Ishikawa (cell line): ENCODE measurements at regions not wholly inside any gene's neighbourhood (a gene's known extent, or its start where the extent isn't known, plus 50 kb on each side); places are given as distances from the start of the nearest gene placed in this dataset.

Experiments used
- CEBPB ChIP-seq: IDR thresholded peaks from 2 replicates; pipeline ENCODE4 v1.6.1; 2012
- CREB1 ChIP-seq: IDR thresholded peaks from 2 replicates; pipeline ENCODE4 v1.6.1; 2012; ENCODE audit warnings: low read depth
- EGR1 ChIP-seq: IDR thresholded peaks from 2 replicates; pipeline ENCODE4 v1.6.1; 2012
- EP300 ChIP-seq: IDR thresholded peaks from 2 replicates; pipeline ENCODE4 v1.6.1; 2012; ENCODE audit warnings: borderline replicate concordance
- FOXM1 ChIP-seq: IDR thresholded peaks from 2 replicates; pipeline ENCODE4 v1.6.1; 2012; ENCODE audit warnings: low read depth, borderline replicate concordance
- MAX ChIP-seq: IDR thresholded peaks from 2 replicates; pipeline ENCODE4 v1.6.1; 2012
- NFIC ChIP-seq: IDR thresholded peaks from 2 replicates; pipeline ENCODE4 v1.6.1; 2012
- RAD21 ChIP-seq: IDR thresholded peaks from 2 replicates; pipeline ENCODE4 v1.6.1; 2012; ENCODE audit warnings: low read depth
- TAF1 ChIP-seq: IDR thresholded peaks from 2 replicates; pipeline ENCODE4 v1.6.1; 2012; ENCODE audit warnings: low read depth, mild to moderate bottlenecking
- TCF12 ChIP-seq: IDR thresholded peaks from 2 replicates; pipeline ENCODE4 v1.6.1; 2012; ENCODE audit warnings: low read depth
- TEAD4 ChIP-seq: IDR thresholded peaks from 2 replicates; pipeline ENCODE4 v1.6.1; 2012
- USF1 ChIP-seq: IDR thresholded peaks from 2 replicates; pipeline ENCODE4 v1.6.1; 2012
- YY1 ChIP-seq: IDR thresholded peaks from 2 replicates; pipeline ENCODE4 v1.6.1; 2012; ENCODE audit warnings: low read depth
- ZBTB7A ChIP-seq: IDR thresholded peaks from 2 replicates; pipeline ENCODE4 v1.6.1; 2012; ENCODE audit warnings: low read depth
- TF ChIP-seq, protein P1 (sequence below): IDR thresholded peaks from 2 replicates; pipeline ENCODE4 v1.6.1; 2012; ENCODE audit warnings: low read depth, mild to moderate bottlenecking

DNA sequence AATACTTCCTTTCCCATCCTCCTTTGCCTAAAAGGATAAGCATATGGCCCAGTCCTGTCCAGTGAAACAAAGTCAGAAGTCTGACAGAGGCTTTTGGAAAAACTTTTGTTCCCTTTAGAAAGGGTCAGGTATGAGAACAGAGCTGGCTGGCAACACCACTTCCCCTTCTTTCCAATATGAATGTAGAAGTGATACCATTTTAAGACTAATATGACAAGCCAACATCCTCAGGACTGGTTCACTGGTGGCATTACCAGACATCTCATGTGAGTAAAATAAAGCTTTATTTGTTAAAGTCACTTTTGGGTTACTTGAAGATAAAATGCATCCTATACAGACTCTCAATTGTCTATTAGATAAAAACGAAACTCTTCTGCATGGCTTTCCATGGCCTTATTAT is 83.6 kb upstream of the PTCHD1 start:
- no peak for TF ChIP-seq EP300
- TF ChIP-seq FOXM1: no peak
- TF ChIP-seq USF1: no peak
- TF ChIP-seq YY1: no peak
- no peak for TF ChIP-seq ZBTB7A
- no peak for TF ChIP-seq TEAD4
- no peak for TF ChIP-seq EGR1
- TF ChIP-seq, protein P1, sequence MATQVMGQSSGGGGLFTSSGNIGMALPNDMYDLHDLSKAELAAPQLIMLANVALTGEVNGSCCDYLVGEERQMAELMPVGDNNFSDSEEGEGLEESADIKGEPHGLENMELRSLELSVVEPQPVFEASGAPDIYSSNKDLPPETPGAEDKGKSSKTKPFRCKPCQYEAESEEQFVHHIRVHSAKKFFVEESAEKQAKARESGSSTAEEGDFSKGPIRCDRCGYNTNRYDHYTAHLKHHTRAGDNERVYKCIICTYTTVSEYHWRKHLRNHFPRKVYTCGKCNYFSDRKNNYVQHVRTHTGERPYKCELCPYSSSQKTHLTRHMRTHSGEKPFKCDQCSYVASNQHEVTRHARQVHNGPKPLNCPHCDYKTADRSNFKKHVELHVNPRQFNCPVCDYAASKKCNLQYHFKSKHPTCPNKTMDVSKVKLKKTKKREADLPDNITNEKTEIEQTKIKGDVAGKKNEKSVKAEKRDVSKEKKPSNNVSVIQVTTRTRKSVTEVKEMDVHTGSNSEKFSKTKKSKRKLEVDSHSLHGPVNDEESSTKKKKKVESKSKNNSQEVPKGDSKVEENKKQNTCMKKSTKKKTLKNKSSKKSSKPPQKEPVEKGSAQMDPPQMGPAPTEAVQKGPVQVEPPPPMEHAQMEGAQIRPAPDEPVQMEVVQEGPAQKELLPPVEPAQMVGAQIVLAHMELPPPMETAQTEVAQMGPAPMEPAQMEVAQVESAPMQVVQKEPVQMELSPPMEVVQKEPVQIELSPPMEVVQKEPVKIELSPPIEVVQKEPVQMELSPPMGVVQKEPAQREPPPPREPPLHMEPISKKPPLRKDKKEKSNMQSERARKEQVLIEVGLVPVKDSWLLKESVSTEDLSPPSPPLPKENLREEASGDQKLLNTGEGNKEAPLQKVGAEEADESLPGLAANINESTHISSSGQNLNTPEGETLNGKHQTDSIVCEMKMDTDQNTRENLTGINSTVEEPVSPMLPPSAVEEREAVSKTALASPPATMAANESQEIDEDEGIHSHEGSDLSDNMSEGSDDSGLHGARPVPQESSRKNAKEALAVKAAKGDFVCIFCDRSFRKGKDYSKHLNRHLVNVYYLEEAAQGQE: no peak
- no peak for TF ChIP-seq NFIC
- no peak for TF ChIP-seq TCF12
- TF ChIP-seq RAD21: no peak
- TF ChIP-seq TAF1: no peak
- no peak for TF ChIP-seq CREB1
- no peak for TF ChIP-seq MAX
- no peak for TF ChIP-seq CEBPB

DNA sequence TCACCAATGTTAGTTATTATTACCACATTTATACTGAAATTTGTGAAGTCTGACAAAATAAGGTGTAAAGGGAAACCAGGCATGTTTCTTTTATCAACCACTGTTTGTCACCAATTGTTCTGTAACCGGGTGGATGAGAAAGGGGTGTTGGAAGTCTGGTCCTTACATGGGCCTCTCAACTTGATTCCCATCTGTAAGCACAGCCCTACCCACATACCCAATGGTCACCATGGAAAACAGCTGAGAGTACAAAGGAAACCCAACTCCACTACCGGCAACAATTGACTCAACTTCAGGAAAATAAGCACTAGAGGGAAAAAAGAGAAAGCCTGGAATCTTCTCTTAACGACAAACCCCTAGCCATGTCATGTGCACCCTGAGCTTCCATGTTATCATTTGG is 70.8 kb upstream of the PTCHD1 start:
- TF ChIP-seq EGR1: no peak
- no peak for TF ChIP-seq CREB1
- TF ChIP-seq RAD21: no peak
- no peak for TF ChIP-seq TAF1
- no peak for TF ChIP-seq MAX
- TF ChIP-seq TEAD4: no peak

GRCh38 chrX:23269923-23270322 is 64.7 kb upstream of the PTCHD1 start:
- TF ChIP-seq USF1: no peak
- TF ChIP-seq ZBTB7A: no peak
- no peak for TF ChIP-seq EGR1
- no peak for TF ChIP-seq RAD21
- no peak for TF ChIP-seq MAX
- TF ChIP-seq TAF1: no peak
- no peak for TF ChIP-seq NFIC
- no peak for TF ChIP-seq FOXM1
- TF ChIP-seq CREB1: no peak
- TF ChIP-seq TEAD4: no peak
- TF ChIP-seq YY1: no peak
- TF ChIP-seq TCF12: no peak
- TF ChIP-seq EP300: no peak
- no peak for TF ChIP-seq CEBPB
- TF ChIP-seq, protein P1: no peak

GRCh38 chrX:23271026-23271425 is 63.6 kb upstream of the PTCHD1 start:
- TF ChIP-seq MAX: no peak
- peak; percentile 18; the same call in 1 of the 2 replicates for TF ChIP-seq CEBPB

- TF ChIP-seq USF1 (no peak), MAX (no peak), YY1 (no peak), NFIC (no peak), TEAD4 (no peak), EGR1 (no peak), CEBPB (no peak), FOXM1 (no peak), TAF1 (no peak), EP300 (no peak), ZBTB7A (no peak), CREB1 (no peak), RAD21 (no peak), TCF12 (no peak)
- TF ChIP-seq, protein P1: no peak
These were observed 58.2 kb upstream of the PTCHD1 start for GRCh38 chrX:23276475-23276874.
